ENCODE measurements at regions not wholly inside any gene's neighbourhood (a gene's known extent, or its start where the extent isn't known, plus 50 kb on each side); places are given as distances from the start of the nearest gene placed in this dataset.

GRCh38 chr18:72376256-72376655, 167.9 kb downstream of the CBLN2 start:
- TF ChIP-seq CTCF (IDR thresholded peaks at IDR 0.05 in 2 of 3, conservative IDR thresholded peaks at IDR 0.05 in 1 of 3; ENCODE audit: borderline replicate concordance in 1 of 3, insufficient read depth in 1 of 3, low read depth in 2 of 3, low read length in 2 of 3), result no peak
- no peak for TF ChIP-seq EGR1 (IDR thresholded peaks at IDR 0.05; ENCODE audit: low read depth)
- no peak for TF ChIP-seq MAX (IDR thresholded peaks at IDR 0.05)
- TF ChIP-seq SP1 (IDR thresholded peaks at IDR 0.05; ENCODE audit: low read depth), result no peak
- no peak for TF ChIP-seq JUND (IDR thresholded peaks at IDR 0.05)
- TF ChIP-seq RAD21 (IDR thresholded peaks at IDR 0.05; ENCODE audit: low read depth), result no peak
- TF ChIP-seq POLR2AphosphoS5 (IDR thresholded peaks at IDR 0.05; ENCODE audit: low read depth, low read length), result no peak
- TF ChIP-seq YY1 (IDR thresholded peaks at IDR 0.05; ENCODE audit: extremely low read depth, insufficient replicate concordance, low read depth, low read length), result no peak
- no peak for TF ChIP-seq ATF3 (IDR thresholded peaks at IDR 0.05)
- no peak for TF ChIP-seq EZH2 (IDR thresholded peaks at IDR 0.05)
- no peak for TF ChIP-seq EZH2phosphoT487 (IDR thresholded peaks at IDR 0.05; ENCODE audit: borderline replicate concordance)

Measured in HCT116 (cell line).